Endodermal cell (in vitro differentiated cells): ENCODE measurements at regions not wholly inside any gene's neighbourhood (a gene's known extent, or its start where the extent isn't known, plus 50 kb on each side); places are given as distances from the start of the nearest gene placed in this dataset.

Source experiments
- DNase-seq: peaks from one replicate; pipeline ENCODE4 v3.0.0-alpha.2; 2017
- H3K27ac ChIP-seq: 2 replicates; pipeline ENCODE4 v1.5.1; 2013; ENCODE audit warnings: mild to moderate bottlenecking, low read depth, low read length, moderate library complexity
- H3K27me3 ChIP-seq: 2 replicates; pipeline ENCODE4 v1.6.1; 2013; ENCODE audit warnings: mild to moderate bottlenecking, low read length, moderate library complexity; ENCODE audit not compliant: insufficient read depth, control insufficient read depth, poor library complexity, severe bottlenecking
- H3K36me3 ChIP-seq: 2 replicates; pipeline ENCODE4 v1.7.0; 2013; ENCODE audit warnings: mild to moderate bottlenecking, low read length, moderate library complexity; ENCODE audit not compliant: control insufficient read depth, insufficient read depth
- H3K4me1 ChIP-seq: one replicate; pipeline ENCODE4 v1.7.0; 2013; ENCODE audit warnings: low read length; ENCODE audit not compliant: control insufficient read depth, insufficient read depth
- H3K4me3 ChIP-seq: 2 replicates; pipeline ENCODE4 v1.5.1; 2013; ENCODE audit warnings: mild to moderate bottlenecking, low read length, moderate library complexity
- H3K9ac ChIP-seq: 2 replicates; pipeline ENCODE4 v1.6.1; 2013; ENCODE audit warnings: mild to moderate bottlenecking, low read length, moderate library complexity; ENCODE audit not compliant: poor library complexity, severe bottlenecking; ENCODE audit errors: extremely low read depth
- H3K9me3 ChIP-seq: 2 replicates; pipeline ENCODE4 v1.6.1; 2013; ENCODE audit warnings: mild to moderate bottlenecking, low read length, moderate library complexity; ENCODE audit not compliant: control insufficient read depth
- H3K27ac Mint-ChIP-seq: 2 replicates; pipeline ENCODE4 v1.8.0; 2020; ENCODE audit warnings: mixed read lengths
- H3K27me3 Mint-ChIP-seq: 2 replicates; pipeline ENCODE4 v1.8.0; 2021; ENCODE audit warnings: mild to moderate bottlenecking, mixed read lengths; ENCODE audit not compliant: insufficient read depth
- H3K36me3 Mint-ChIP-seq: 2 replicates; pipeline ENCODE4 v1.8.0; 2020; ENCODE audit warnings: low read depth, mixed read lengths
- H3K4me1 Mint-ChIP-seq: 2 replicates; pipeline ENCODE4 v1.8.0; 2020; ENCODE audit warnings: mixed read lengths
- H3K4me3 Mint-ChIP-seq: 2 replicates; pipeline ENCODE4 v1.8.0; 2020; ENCODE audit warnings: mild to moderate bottlenecking, moderate library complexity, mixed read lengths
- H3K9me3 Mint-ChIP-seq: 2 replicates; pipeline ENCODE4 v1.8.0; 2020; ENCODE audit warnings: mild to moderate bottlenecking, mixed read lengths
- WGBS, 2 experiments: methylation state at CpG; one replicate each; pipeline versions ENCODE4 v1.1.5 to v1.1.7; 2013; ENCODE audit warnings: missing lambda C conversion rate in 2 of 2, mixed read lengths in 1 of 2; ENCODE audit not compliant: insufficient coverage in 1 of 2, insufficient read length in 1 of 2; 5-methylcytosine and 5-hydroxymethylcytosine counted together
- TF ChIP-seq, protein P1 (sequence below): fragments of 200-600 bp; sonication (generic); conservative IDR thresholded peaks from 2 replicates; pipeline ENCODE4 v1.5.0; 2021; ENCODE audit warnings: antibody characterized with exemption, mild to moderate bottlenecking

DNA sequence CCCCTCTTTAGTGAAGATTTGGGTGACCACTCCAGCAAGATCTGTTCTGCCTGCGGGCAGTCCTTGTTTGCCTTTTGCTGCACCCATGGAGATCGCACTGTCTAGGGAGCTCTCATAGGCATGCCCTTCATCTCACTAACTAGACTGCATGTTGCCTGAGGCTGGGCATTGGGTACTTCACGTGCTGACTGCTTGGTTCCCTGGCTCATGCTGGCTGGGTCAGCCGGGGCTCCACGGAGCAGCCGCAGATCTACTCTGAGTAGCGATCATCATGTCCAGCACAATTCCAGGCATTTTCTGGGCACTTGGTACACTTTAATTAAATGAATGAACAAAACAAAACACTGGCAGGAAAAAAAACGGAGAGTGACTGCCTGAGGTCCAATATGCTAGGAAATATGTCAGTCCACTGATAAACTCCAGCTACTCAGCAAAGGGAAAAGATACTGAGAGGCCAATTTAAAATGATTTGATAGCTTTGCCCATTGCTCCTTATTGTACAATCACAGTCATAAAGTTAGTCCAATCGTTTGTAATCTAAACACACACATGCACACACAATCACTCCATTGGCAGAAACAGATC is 220.3 kb downstream of the C1D start:
- peaks cover 5% of the 10 kb centered on the region for H3K4me1 ChIP-seq
- Mint-ChIP-seq H3K9me3 (no peaks in the 10 kb centered on the region), H3K27ac (no peak overlapping the region), H3K27me3 (peaks cover 21% of the 10 kb centered on the region), H3K4me3 (no peak overlapping the region), H3K4me1 (peaks cover 11% of the 10 kb centered on the region), H3K36me3 (no peaks in the 10 kb centered on the region)
- H3K36me3 ChIP-seq = no peaks in the 10 kb centered on the region
- no peak overlapping the region for H3K4me3 ChIP-seq
- TF ChIP-seq, protein P1, sequence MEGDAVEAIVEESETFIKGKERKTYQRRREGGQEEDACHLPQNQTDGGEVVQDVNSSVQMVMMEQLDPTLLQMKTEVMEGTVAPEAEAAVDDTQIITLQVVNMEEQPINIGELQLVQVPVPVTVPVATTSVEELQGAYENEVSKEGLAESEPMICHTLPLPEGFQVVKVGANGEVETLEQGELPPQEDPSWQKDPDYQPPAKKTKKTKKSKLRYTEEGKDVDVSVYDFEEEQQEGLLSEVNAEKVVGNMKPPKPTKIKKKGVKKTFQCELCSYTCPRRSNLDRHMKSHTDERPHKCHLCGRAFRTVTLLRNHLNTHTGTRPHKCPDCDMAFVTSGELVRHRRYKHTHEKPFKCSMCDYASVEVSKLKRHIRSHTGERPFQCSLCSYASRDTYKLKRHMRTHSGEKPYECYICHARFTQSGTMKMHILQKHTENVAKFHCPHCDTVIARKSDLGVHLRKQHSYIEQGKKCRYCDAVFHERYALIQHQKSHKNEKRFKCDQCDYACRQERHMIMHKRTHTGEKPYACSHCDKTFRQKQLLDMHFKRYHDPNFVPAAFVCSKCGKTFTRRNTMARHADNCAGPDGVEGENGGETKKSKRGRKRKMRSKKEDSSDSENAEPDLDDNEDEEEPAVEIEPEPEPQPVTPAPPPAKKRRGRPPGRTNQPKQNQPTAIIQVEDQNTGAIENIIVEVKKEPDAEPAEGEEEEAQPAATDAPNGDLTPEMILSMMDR = no peak
- H3K9ac ChIP-seq = no peak overlapping the region
- H3K27me3 ChIP-seq = peaks cover 6% of the 10 kb centered on the region
- H3K27ac ChIP-seq = no peak overlapping the region
- DNase-seq = no peak
- 92 to 94% methylated on average over 6 to 9 of the region's 9 CpGs for WGBS, 2 experiments
- no peaks in the 10 kb centered on the region for H3K9me3 ChIP-seq

- Mint-ChIP-seq H3K4me3 (no peak overlapping the region), H3K27ac (no peak overlapping the region), H3K4me1 (peaks cover 11% of the 10 kb centered on the region), H3K9me3 (no peaks in the 10 kb centered on the region), H3K36me3 (no peaks in the 10 kb centered on the region), H3K27me3 (peaks cover 21% of the 10 kb centered on the region)
- H3K4me1 ChIP-seq = peaks cover 5% of the 10 kb centered on the region
- H3K9me3 ChIP-seq = no peaks in the 10 kb centered on the region
- H3K27me3 ChIP-seq = peaks cover 6% of the 10 kb centered on the region
- TF ChIP-seq, protein P1 = no peak
- no peak for DNase-seq
- no peak overlapping the region for H3K27ac ChIP-seq
- 86 to 92% methylated on average over 1 of the region's 1 CpG for WGBS, 2 experiments
- no peaks in the 10 kb centered on the region for H3K36me3 ChIP-seq
- no peak overlapping the region for H3K4me3 ChIP-seq
- H3K9ac ChIP-seq = no peak overlapping the region
Observed at GRCh38 chr2:67844024-67844540, 218.7 kb downstream of the C1D start.

- WGBS, 2 experiments = 70 to 90% methylated on average over 2 to 8 of the region's 8 CpGs
- no peaks in the 10 kb centered on the region for H3K9me3 Mint-ChIP-seq
Observed at GRCh38 chr2:67845621-67846369, 217.0 kb downstream of the C1D start.

More at GRCh38 chr2:67845621-67846369, 217.0 kb downstream of the C1D start:
- DNase-seq = no peak
- H3K9ac ChIP-seq = no peak overlapping the region
- Mint-ChIP-seq H3K27me3 (peaks cover 21% of the 10 kb centered on the region), H3K4me3 (no peak overlapping the region), H3K27ac (peak overlapping the region; percentile 56), H3K4me1 (peaks cover 11% of the 10 kb centered on the region), H3K36me3 (no peaks in the 10 kb centered on the region)
- H3K4me3 ChIP-seq = no peak overlapping the region
- H3K9me3 ChIP-seq = no peaks in the 10 kb centered on the region
- H3K4me1 ChIP-seq = peaks cover 5% of the 10 kb centered on the region
- H3K27ac ChIP-seq = no peak overlapping the region
- H3K27me3 ChIP-seq = peaks cover 6% of the 10 kb centered on the region
- TF ChIP-seq, protein P1 = no peak
- no peaks in the 10 kb centered on the region for H3K36me3 ChIP-seq
